K562 (cell line): ENCODE measurements at regions not wholly inside any gene's neighbourhood (a gene's known extent, or its start where the extent isn't known, plus 50 kb on each side); places are given as distances from the start of the nearest gene placed in this dataset.

ENCODE experiments used
- ATF3 ChIP-seq, 2 experiments: fragments of 450-650 bp in 1 of 2; sonication (generic) in 1 of 2; formaldehyde crosslinking in 1 of 2; IDR thresholded peaks in 1 of 2; conservative IDR thresholded peaks in 1 of 2; 2 replicates each; pipeline versions ENCODE4 v1.6.1 to v1.8.1; 2016 to 2023; ENCODE audit warnings: mild to moderate bottlenecking in 2 of 2, moderate library complexity in 2 of 2, inconsistent platforms in 1 of 2, missing genetic modification reagents in 1 of 2
- CBFB ChIP-seq: sonication (generic); formaldehyde crosslinking; IDR thresholded peaks from 2 replicates; pipeline ENCODE4 v1.4.0; 2020; ENCODE audit warnings: mild to moderate bottlenecking, missing genetic modification reagents
- EP300 ChIP-seq: IDR thresholded peaks from 2 replicates; pipeline ENCODE4 v1.6.1; 2012; ENCODE audit warnings: low read length, improper control_type of control experiment
- ESRRA ChIP-seq: fragments of 450-650 bp; IDR thresholded peaks from 2 replicates; pipeline ENCODE4 v1.6.1; 2014; ENCODE audit warnings: low read depth, mild to moderate bottlenecking, moderate library complexity, borderline replicate concordance
- FOXK2 ChIP-seq, 2 experiments: fragments of 450-650 bp; IDR thresholded peaks in 1 of 2; conservative IDR thresholded peaks in 1 of 2; 2 replicates each; pipeline ENCODE4 v1.6.1; 2016; ENCODE audit warnings: low read depth in 2 of 2, mild to moderate bottlenecking in 1 of 2
- GTF2E2 ChIP-seq: fragments of 200-800 bp; sonication (Bioruptor generic); IDR thresholded peaks from 2 replicates; pipeline ENCODE4 v1.6.1; 2016; ENCODE audit warnings: missing genetic modification characterization, missing compliant biosample characterization
- HDAC8 ChIP-seq: fragments of 450-650 bp; IDR thresholded peaks from 2 replicates; pipeline ENCODE4 v1.6.1; 2016; ENCODE audit warnings: mild to moderate bottlenecking, missing genetic modification characterization, moderate library complexity, missing compliant biosample characterization
- HMGXB4 ChIP-seq: sonication (generic); formaldehyde crosslinking; IDR thresholded peaks from 2 replicates; pipeline ENCODE4 v1.8.1; 2023; ENCODE audit warnings: mild to moderate bottlenecking, missing genetic modification reagents
- HNRNPK ChIP-seq: fragments of 200-400 bp; formaldehyde crosslinking; IDR thresholded peaks from one replicate; pipeline ENCODE4 v1.6.1; 2018; ENCODE audit warnings: mild to moderate bottlenecking, low read depth, low read length; ENCODE audit not compliant: poor library complexity, severe bottlenecking
- SIN3A ChIP-seq, 2 experiments: fragments of 150-350 bp in 1 of 2; IDR thresholded peaks; 2 replicates each; pipeline ENCODE4 v1.6.1; 2011 to 2016; ENCODE audit warnings: borderline replicate concordance in 2 of 2, low read depth in 2 of 2, low read length in 2 of 2, mild to moderate bottlenecking in 2 of 2, moderate library complexity in 2 of 2; ENCODE audit not compliant: control insufficient read depth in 1 of 2
- TAF1 ChIP-seq: IDR thresholded peaks from 2 replicates; pipeline ENCODE4 v1.6.1; 2011; ENCODE audit warnings: mild to moderate bottlenecking, low read length, moderate library complexity; ENCODE audit not compliant: insufficient read depth, control insufficient read depth, severe bottlenecking; ENCODE audit errors: extremely low read depth
- ZZZ3 ChIP-seq: fragments of 450-650 bp; IDR thresholded peaks from 2 replicates; pipeline ENCODE4 v1.6.1; 2016; ENCODE audit warnings: antibody characterized with exemption, mild to moderate bottlenecking, moderate library complexity
- TF ChIP-seq, protein P1 (sequence below), 3 experiments: IDR thresholded peaks in 2 of 3; conservative IDR thresholded peaks in 1 of 3; 2 replicates each; pipeline ENCODE4 v1.5.1; 2011 to 2012; ENCODE audit warnings: low read length in 3 of 3, mild to moderate bottlenecking in 3 of 3, control low read depth in 2 of 3, improper control_type of control experiment in 1 of 3, inconsistent platforms in 1 of 3, low read depth in 1 of 3, mixed read lengths in 1 of 3, moderate library complexity in 1 of 3; ENCODE audit not compliant: insufficient read depth in 2 of 3
- TF ChIP-seq, protein P2 (sequence below): fragments of 450-650 bp; formaldehyde crosslinking; IDR thresholded peaks from 2 replicates; pipeline ENCODE4 v1.4.0; 2022; ENCODE audit warnings: missing genetic modification characterization

GRCh38 chr10:10919976-10920375, 97.7 kb upstream of the CELF2 start:
- TF ChIP-seq, protein P1, sequence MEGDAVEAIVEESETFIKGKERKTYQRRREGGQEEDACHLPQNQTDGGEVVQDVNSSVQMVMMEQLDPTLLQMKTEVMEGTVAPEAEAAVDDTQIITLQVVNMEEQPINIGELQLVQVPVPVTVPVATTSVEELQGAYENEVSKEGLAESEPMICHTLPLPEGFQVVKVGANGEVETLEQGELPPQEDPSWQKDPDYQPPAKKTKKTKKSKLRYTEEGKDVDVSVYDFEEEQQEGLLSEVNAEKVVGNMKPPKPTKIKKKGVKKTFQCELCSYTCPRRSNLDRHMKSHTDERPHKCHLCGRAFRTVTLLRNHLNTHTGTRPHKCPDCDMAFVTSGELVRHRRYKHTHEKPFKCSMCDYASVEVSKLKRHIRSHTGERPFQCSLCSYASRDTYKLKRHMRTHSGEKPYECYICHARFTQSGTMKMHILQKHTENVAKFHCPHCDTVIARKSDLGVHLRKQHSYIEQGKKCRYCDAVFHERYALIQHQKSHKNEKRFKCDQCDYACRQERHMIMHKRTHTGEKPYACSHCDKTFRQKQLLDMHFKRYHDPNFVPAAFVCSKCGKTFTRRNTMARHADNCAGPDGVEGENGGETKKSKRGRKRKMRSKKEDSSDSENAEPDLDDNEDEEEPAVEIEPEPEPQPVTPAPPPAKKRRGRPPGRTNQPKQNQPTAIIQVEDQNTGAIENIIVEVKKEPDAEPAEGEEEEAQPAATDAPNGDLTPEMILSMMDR (IDR thresholded peaks at IDR 0.05 in 2 of 3, conservative IDR thresholded peaks at IDR 0.05 in 1 of 3; ENCODE audit: insufficient read depth in 2 of 3, low read depth in 1 of 3, low read length in 3 of 3): no peak
- no peak for TF ChIP-seq FOXK2 (conservative IDR thresholded peaks at IDR 0.05 in 1 of 2, IDR thresholded peaks at IDR 0.05 in 1 of 2; ENCODE audit: low read depth in 2 of 2)
- no peak for TF ChIP-seq SIN3A (IDR thresholded peaks at IDR 0.05; ENCODE audit: borderline replicate concordance in 2 of 2, control insufficient read depth in 1 of 2, low read depth in 2 of 2, low read length in 2 of 2)
- TF ChIP-seq HNRNPK: no peak
- TF ChIP-seq ZZZ3: no peak
- TF ChIP-seq ESRRA: no peak
- no peak for TF ChIP-seq HDAC8 (tag)
- TF ChIP-seq CBFB: no peak
- no peak for TF ChIP-seq TAF1
- TF ChIP-seq, protein P2, sequence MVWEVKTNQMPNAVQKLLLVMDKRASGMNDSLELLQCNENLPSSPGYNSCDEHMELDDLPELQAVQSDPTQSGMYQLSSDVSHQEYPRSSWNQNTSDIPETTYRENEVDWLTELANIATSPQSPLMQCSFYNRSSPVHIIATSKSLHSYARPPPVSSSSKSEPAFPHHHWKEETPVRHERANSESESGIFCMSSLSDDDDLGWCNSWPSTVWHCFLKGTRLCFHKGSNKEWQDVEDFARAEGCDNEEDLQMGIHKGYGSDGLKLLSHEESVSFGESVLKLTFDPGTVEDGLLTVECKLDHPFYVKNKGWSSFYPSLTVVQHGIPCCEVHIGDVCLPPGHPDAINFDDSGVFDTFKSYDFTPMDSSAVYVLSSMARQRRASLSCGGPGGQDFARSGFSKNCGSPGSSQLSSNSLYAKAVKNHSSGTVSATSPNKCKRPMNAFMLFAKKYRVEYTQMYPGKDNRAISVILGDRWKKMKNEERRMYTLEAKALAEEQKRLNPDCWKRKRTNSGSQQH (CRISPR knock-in tag): no peak
- no peak for TF ChIP-seq HMGXB4
- no peak for TF ChIP-seq GTF2E2 (tag)
- no peak for TF ChIP-seq EP300
- TF ChIP-seq ATF3 (IDR thresholded peaks at IDR 0.05): no peak
- TF ChIP-seq ATF3 (CRISPR knock-in tag; conservative IDR thresholded peaks at IDR 0.05): no peak
